Peyer's patch (tissue), 4 donors: ENCODE measurements at regions not wholly inside any gene's neighbourhood (a gene's known extent, or its start where the extent isn't known, plus 50 kb on each side); places are given as distances from the start of the nearest gene placed in this dataset.

Experiments
- DNase-seq, 3 donors: peaks; one replicate each; pipeline ENCODE4 v3.0.0-alpha.2; 2017 to 2019
- H3K27ac ChIP-seq, 4 donors: fragments of 200-600 bp; sonication (generic); one replicate each; pipeline ENCODE4 v1.5.1; 2016 to 2019
- H3K27me3 ChIP-seq, 2 donors: fragments of 200-600 bp; sonication (generic); one replicate each; pipeline ENCODE4 v1.5.1; 2019
- H3K36me3 ChIP-seq, 3 donors: fragments of 200-600 bp; sonication (generic); one replicate each; pipeline ENCODE4 v1.5.1; 2016 to 2019
- H3K4me1 ChIP-seq, 4 donors: fragments of 200-600 bp; sonication (generic); one replicate each; pipeline ENCODE4 v1.5.1; 2016 to 2019
- H3K4me3 ChIP-seq, 4 donors: fragments of 200-600 bp; sonication (generic); 1 replicate in 3 of 4; 2 replicates in 1 of 4; pipeline ENCODE4 v1.5.1; 2016 to 2019; ENCODE audit warnings: mild to moderate bottlenecking in 1 of 4
- H3K9me3 ChIP-seq, 4 donors: fragments of 200-600 bp; sonication (generic); one replicate each; pipeline ENCODE4 v1.5.1; 2016 to 2019; ENCODE audit warnings: mild to moderate bottlenecking in 1 of 4
- CTCF ChIP-seq, 6 experiments: fragments of 450-650 bp in 4 of 6; fragments of 200-600 bp in 2 of 6; sonication (generic) in 1 of 6; IDR thresholded peaks; one replicate each; pipeline ENCODE4 v1.5.1; 2017 to 2019; ENCODE audit warnings: antibody characterized with exemption in 6 of 6, mild to moderate bottlenecking in 3 of 6, moderate library complexity in 1 of 6
- POLR2A ChIP-seq, 2 donors: fragments of 450-650 bp; IDR thresholded peaks; one replicate each; pipeline ENCODE4 v1.5.1; 2017; ENCODE audit warnings: antibody characterized with exemption in 2 of 2, mild to moderate bottlenecking in 2 of 2, moderate library complexity in 2 of 2

- no peak for DNase-seq
- H3K36me3 ChIP-seq = no peaks in the 10 kb centered on the region
- TF ChIP-seq POLR2A (IDR thresholded peaks at IDR 0.05) (no peak), CTCF (IDR thresholded peaks at IDR 0.05) (no peak)
Observed at GRCh38 chr17:12566291-12566690, 99.4 kb upstream of the MYOCD start.

GRCh38 chr17:12567077-12568053 is 98.3 kb upstream of the MYOCD start:
- TF ChIP-seq POLR2A (IDR thresholded peaks at IDR 0.05) (no peak), CTCF (IDR thresholded peaks at IDR 0.05) (no peak)
- Histone ChIP-seq H3K27me3 (no peaks in the 10 kb centered on the region), H3K9me3 (no peaks in the 10 kb centered on the region), H3K27ac (no peak overlapping the region), H3K4me1 (no peaks in the 10 kb centered on the region), H3K36me3 (no peaks in the 10 kb centered on the region), H3K4me3 (no peak overlapping the region)
- DNase-seq = no peak

More at GRCh38 chr17:12566291-12566690, 99.4 kb upstream of the MYOCD start:
- H3K4me3 ChIP-seq = no peak overlapping the region
- H3K27me3 ChIP-seq = no peaks in the 10 kb centered on the region
- no peak overlapping the region for H3K27ac ChIP-seq
- H3K4me1 ChIP-seq = no peaks in the 10 kb centered on the region
- no peaks in the 10 kb centered on the region for H3K9me3 ChIP-seq

- Histone ChIP-seq H3K4me3 (no peak overlapping the region), H3K36me3 (no peaks in the 10 kb centered on the region), H3K9me3 (no peaks in the 10 kb centered on the region), H3K27ac (no peak overlapping the region), H3K4me1 (no peaks in the 10 kb centered on the region), H3K27me3 (no peaks in the 10 kb centered on the region)
- TF ChIP-seq CTCF (IDR thresholded peaks at IDR 0.05) (no peak), POLR2A (IDR thresholded peaks at IDR 0.05) (no peak)
- no peak for DNase-seq
Observed at GRCh38 chr17:12568358-12569251, 97.1 kb upstream of the MYOCD start.

GRCh38 chr17:12571606-12572005 is 94.1 kb upstream of the MYOCD start:
- TF ChIP-seq CTCF (IDR thresholded peaks at IDR 0.05) (no peak), POLR2A (IDR thresholded peaks at IDR 0.05) (no peak)
- Histone ChIP-seq H3K27me3 (no peaks in the 10 kb centered on the region), H3K36me3 (no peaks in the 10 kb centered on the region), H3K27ac (no peak overlapping the region), H3K4me3 (no peak overlapping the region), H3K4me1 (no peaks in the 10 kb centered on the region), H3K9me3 (no peaks in the 10 kb centered on the region)
- no peak for DNase-seq

- Histone ChIP-seq H3K27ac (no peak overlapping the region), H3K27me3 (no peaks in the 10 kb centered on the region), H3K4me3 (no peak overlapping the region), H3K9me3 (no peaks in the 10 kb centered on the region), H3K4me1 (no peaks in the 10 kb centered on the region), H3K36me3 (no peaks in the 10 kb centered on the region)
- no peak for TF ChIP-seq POLR2A (IDR thresholded peaks at IDR 0.05)
- TF ChIP-seq CTCF (IDR thresholded peaks at IDR 0.05) = no peak
- DNase-seq = no peak
Observed at GRCh38 chr17:12574525-12574924, 91.2 kb upstream of the MYOCD start.
